D721Med (cell line): ENCODE measurements at regions not wholly inside any gene's neighbourhood (a gene's known extent, or its start where the extent isn't known, plus 50 kb on each side); places are given as distances from the start of the nearest gene placed in this dataset.
A peak's percentile ranks its signal among the peaks of the same experiment; 100 is the strongest.

Experiments
- DNase-seq: peaks from one replicate; pipeline ENCODE4 v3.0.0; 2011; ENCODE audit warnings: low spot score; ENCODE audit not compliant: insufficient read length
- FAIRE-seq: peaks from 2 replicates; lab custom pipeline; 2011; peaks lifted over from hg19 to GRCh38; lab: Jason Lieb, UNC
- TF ChIP-seq, protein P1 (sequence below): IDR thresholded peaks from 2 replicates; pipeline ENCODE4 v1.5.1; 2012; ENCODE audit warnings: mild to moderate bottlenecking, control low read depth; ENCODE audit not compliant: insufficient read depth; ENCODE audit errors: missing control alignments

DNA sequence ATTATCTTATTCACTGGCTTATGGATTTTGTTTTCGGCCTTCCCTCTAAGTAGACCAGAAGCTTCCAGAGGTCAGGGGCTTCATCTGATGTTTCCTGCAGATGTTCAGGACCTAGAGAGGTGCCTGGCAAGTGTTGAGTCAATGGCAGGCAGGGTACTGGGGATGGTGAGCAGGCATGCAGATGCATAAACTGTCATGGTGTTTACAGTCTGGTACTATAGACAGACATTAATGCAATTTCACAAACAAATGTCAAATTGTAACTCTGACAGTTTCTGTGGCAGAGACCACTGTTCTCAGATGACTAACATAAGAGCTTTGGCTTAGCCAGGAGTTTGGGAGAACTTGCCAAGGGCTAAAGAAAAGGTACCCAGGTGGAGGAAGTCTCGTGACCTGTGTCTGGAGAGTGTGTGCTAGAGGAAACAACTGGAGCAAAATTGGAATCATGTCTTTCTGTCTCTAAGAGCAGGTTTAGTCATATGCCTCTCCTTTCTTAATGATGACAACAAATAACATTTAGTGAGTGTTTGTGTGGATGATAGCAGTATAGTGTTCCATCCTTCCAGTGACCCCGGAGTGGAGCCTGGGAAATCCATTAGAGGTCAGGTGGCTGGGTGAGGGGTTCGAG is 53.7 kb upstream of the TRAK1 start:
- TF ChIP-seq, protein P1, sequence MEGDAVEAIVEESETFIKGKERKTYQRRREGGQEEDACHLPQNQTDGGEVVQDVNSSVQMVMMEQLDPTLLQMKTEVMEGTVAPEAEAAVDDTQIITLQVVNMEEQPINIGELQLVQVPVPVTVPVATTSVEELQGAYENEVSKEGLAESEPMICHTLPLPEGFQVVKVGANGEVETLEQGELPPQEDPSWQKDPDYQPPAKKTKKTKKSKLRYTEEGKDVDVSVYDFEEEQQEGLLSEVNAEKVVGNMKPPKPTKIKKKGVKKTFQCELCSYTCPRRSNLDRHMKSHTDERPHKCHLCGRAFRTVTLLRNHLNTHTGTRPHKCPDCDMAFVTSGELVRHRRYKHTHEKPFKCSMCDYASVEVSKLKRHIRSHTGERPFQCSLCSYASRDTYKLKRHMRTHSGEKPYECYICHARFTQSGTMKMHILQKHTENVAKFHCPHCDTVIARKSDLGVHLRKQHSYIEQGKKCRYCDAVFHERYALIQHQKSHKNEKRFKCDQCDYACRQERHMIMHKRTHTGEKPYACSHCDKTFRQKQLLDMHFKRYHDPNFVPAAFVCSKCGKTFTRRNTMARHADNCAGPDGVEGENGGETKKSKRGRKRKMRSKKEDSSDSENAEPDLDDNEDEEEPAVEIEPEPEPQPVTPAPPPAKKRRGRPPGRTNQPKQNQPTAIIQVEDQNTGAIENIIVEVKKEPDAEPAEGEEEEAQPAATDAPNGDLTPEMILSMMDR = no peak
- DNase-seq (no peak), FAIRE-seq (no peak)

DNA sequence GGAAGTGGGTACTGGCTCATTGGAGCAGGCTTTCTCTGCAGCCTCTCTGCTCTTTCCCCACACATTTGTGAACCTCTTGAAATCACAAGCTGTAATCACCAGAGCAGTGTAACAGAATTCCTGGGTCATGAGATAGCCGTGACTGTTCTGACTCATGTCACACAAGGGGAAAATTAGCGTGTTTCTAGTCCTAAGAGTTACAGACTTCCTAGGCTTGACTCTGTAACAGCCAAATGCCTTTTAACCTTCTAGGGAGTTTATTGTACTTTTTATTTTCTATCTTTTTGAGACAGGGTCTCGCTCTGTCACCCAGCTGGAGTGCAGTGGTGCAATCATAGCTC is 54.7 kb upstream of the TRAK1 start:
- TF ChIP-seq, protein P1 = no peak
- no peak for FAIRE-seq
- no peak for DNase-seq

DNA sequence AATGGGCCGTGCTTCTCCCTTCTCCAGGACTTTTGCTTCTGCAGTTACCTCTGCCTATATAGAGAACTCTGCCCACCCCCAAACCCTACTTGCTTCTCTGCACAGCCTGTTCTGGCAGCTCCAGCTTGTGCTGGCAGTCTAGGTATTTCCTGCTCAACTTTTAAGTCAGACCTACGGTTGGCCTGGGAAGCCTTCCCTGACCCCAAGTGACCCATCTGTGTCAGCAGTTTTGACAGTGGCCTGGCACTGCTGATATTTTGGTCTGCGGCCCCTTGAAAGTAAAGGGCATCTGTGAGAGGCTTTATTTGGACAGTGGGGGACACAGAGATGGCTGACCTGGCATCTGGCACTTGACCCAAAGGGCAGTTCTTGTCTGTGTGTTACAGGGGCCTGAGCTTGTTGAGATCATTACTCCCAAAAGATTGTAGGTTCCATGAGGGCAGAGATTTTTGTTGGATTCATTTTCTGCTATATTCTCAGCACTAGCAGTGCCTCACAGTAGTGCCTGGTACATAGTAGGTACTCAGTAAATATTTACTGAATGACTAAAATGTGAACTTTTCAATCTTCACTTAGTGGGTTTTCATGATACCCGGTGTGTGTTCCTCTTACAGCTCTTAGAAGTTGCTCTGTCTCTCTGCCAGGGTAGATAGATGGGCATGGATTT is 55.2 kb upstream of the TRAK1 start:
- DNase-seq (no peak), FAIRE-seq (no peak)
- TF ChIP-seq, protein P1 = no peak

DNA sequence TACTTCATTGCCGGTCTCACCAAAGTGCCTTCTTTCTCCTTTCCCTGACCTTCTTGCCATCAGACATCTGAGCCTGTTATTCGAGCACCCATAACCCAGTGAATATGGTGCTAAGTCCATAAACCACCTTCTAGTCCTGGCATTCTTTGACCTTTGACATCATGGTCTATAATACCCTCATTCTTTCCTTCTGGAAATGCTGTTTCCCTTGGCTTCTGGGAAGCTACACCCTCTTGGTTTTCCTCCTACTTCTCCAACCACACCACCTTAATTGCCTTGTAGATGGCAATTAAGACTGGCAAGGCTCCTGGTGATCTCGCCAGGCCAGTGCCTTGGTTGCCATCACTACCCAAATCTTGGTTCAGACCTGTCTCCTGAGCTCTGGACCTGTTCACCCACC is 56.1 kb upstream of the TRAK1 start:
- TF ChIP-seq, protein P1 = no peak
- FAIRE-seq = no peak
- DNase-seq = no peak

DNA sequence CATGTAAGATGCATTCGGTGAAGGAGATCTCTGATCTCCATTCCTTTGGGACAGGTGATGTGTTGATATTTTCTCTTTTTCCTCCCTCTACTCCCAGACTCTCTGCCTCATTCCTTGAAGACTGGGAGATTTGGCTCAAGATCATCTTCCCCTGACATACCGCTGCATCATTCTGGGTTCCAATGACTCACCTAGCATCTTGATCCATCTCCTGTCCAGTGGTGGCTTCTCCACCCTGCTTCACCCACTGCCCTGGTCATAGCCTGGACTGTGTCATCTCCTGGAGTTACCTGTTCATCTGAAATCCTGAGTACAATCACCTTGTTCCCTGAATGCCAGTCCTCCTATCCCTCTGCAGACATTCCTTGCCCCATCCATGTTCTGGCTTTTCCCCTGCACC is 57.4 kb upstream of the TRAK1 start:
- TF ChIP-seq, protein P1 = no peak
- FAIRE-seq = peak; percentile 16
- DNase-seq = no peak

DNA sequence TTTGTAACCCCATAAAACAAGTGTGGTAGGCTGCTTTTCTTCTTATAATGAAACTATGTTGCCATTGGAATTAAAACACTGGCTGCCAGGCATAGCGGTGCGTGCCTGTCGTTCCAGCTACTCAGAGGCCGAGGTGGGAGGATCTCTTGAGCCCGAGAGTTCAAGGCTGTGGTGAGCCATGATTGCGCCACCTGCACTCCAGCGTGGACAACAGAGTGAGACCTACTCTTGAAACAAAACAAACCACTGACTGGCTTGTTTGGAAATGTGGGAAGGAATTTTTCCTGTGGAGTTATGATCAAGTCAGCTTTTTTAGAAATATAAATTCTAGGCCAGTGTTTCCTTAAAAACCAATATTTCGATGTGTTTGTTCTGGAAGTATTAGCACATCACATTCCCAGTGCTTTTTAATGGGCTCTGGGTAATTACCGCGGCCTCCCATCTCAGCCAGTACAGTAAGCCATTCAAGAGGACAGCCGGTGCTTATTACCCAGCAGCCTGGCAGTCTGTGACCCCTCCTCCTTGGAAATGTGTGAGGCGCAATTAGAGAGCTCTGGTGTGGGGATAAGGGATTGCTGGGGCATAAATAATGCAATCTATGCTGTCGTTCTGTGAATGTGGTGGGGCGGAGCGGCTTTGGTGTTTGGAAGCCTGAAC is 58.3 kb upstream of the TRAK1 start:
- FAIRE-seq = peak; percentile 81
- no peak for DNase-seq
- TF ChIP-seq, protein P1 = no peak
